HG03571 (cell line): ENCODE measurements at regions not wholly inside any gene's neighbourhood (a gene's known extent, or its start where the extent isn't known, plus 50 kb on each side); places are given as distances from the start of the nearest gene placed in this dataset.
"Not testable (repeated sequence)": the region's sequence is repeated elsewhere in the genome, so short reads cannot be mapped to it uniquely, and the experiment has no call there.

Experiments
- ATAC-seq: cut with Tn5 transposase; IDR thresholded peaks from one replicate; pipeline ENCODE4 v1.9.1; 2021; ENCODE audit not compliant: unreplicated experiment

- ATAC-seq = no peak
Observed at GRCh38 chr5:74462356-74462755, 178.2 kb downstream of the ENC1 start.

- ATAC-seq = no peak
Observed at GRCh38 chr5:74461251-74461650, 179.3 kb downstream of the ENC1 start.

DNA sequence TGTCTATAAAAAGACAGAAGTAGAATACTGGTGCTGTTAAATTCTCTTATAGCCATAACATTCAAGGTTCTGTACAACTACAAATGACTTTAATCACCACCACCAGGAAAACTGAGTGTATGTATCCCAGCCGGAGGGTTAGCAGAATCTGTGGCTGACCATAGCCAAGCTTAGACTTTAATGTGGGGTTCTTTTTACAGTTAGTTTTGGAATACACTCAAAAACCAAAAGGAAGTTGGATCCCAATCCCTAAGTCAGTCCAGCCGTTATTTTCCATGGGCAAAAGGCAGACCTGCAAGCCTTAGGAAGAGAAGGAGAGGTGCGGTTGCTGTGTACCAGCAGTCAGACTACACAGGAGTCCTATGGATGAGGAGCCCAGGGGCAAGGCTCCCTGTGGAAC is 179.8 kb downstream of the ENC1 start:
- no peak for ATAC-seq

- ATAC-seq = no peak
Observed at GRCh38 chr5:74459984-74460383, 180.5 kb downstream of the ENC1 start.

DNA sequence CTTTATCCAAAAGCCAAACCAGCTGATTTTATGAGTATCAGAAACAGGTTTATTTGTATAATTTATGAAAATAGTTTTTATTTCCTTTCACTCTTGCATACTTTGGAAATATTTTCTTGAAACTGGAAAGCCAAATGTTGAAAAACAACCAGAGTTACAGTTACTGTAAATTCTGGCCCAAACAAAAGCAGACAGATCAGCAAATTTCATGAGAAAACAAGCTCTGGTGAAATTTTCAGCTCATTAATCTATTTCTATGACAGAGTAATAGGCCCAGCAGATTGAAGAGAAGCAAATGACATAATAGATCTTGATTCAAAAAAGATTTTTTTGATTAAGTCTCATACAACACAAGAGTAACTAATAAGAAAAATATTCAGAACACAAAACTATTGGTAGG is 182.7 kb downstream of the ENC1 start:
- no peak for ATAC-seq

- ATAC-seq = no peak
Observed at GRCh38 chr5:74454263-74455030, 186.1 kb downstream of the ENC1 start.

DNA sequence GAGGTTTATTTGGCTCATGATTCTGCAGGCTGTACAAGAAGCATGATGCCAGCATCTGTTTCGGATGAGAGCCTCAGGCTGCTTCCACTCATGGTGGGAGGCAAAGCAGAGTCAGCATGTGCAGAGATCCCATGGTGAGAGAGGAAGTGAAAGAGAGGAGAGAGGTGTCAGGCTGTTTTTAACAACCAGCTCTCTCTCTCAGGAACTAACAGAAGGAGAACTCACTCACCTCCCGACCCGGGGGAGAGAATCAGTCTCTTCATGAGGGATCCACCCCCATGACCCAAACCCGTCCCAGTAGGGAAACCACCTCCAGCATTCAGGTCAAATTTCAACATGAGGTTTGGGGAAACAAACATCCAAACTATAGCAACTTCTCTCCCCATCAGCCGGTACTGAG is 187.7 kb downstream of the ENC1 start:
- ATAC-seq = no peak

DNA sequence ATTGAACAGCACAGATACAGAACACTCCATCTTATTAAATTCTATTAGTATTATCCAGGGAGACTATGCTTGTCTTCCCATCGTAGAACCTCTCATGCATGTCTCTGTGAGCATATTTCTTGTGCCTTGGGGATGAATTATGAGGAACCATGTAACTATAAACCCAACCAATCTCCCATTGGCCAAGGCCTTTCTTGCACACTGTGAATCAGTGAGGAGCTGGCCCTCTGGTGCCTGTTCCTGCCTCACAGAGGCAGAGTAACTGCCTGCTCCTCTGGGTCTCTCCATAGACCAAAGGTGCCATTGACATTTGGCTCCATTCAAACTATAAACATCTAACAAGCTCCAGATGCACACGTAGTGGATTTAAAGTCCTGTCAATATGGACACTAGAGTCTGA is 190.4 kb downstream of the ENC1 start:
- no peak for ATAC-seq

DNA sequence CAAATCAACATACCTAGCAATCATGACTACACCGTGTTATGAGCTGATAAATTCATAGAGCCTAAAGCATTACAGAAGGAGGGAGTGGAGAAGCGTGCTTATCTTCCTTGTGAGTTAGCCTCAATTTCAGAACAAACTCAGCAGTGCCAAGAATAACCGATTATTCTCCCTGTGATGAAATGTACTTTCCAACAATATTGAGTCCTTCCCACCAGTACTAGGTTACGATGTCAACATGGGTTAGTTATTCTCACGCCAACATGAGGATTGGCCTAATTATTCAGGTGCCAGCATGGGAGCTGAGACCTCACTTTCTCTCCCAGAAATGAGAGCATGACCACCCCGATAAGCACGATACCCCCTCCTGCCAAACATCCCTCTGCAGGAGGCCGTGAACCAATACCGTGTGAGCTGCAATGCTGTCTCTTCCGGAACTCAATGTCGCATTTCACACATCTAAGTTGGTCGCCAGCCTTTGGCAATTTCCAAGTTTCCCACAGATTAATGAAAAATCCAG is 193.7 kb downstream of the ENC1 start:
- no peak for ATAC-seq

DNA sequence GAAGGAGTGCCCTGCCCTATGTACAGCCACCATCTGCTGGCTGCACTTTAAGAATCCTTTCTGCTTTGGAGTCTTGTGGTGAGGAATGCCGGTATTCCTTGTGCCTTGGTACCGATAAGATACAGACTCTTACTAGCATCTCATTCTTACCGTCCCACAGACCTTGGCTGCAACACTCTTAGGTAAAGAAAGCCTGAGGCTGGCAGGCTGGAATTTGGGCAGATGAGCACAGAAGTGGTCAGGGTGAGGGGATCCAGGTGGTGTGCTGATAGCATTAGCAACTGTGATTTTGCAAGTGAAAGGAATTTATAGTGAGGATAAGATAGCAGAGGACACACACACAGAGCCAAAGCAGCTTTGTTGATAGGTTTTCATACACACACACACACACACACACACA is 198.1 kb downstream of the ENC1 start:
- no peak for ATAC-seq

GRCh38 chr5:74441616-74442015 is 198.9 kb downstream of the ENC1 start:
- ATAC-seq = no peak

GRCh38 chr5:74440341-74440740 is 200.2 kb downstream of the ENC1 start:
- no peak for ATAC-seq

DNA sequence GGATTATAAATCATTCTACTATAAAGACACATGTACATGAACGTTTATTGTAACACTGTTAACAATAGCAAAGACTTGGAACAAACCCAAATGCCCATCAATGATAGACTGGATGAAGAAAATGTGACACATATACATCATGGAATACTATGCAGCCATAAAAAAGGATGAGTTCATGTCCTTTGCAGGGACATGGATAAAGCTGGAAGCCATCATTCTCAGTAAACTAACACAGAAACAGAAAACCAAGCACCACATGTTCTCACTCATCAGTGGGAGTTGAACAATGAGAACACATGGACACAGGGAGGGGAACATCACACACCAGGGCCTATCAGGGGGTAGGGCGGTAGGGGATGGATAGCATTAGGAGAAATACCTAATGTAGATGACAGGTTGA is 202.7 kb downstream of the ENC1 start:
- not testable (repeated sequence) for ATAC-seq

- no peak for ATAC-seq
Observed at GRCh38 chr5:74433896-74434829, 206.4 kb downstream of the ENC1 start.

- ATAC-seq = no peak
Observed at GRCh38 chr5:74433255-74433895, 207.2 kb downstream of the ENC1 start.

- ATAC-seq = no peak
Observed at GRCh38 chr5:74432721-74433120, 207.8 kb downstream of the ENC1 start.

GRCh38 chr5:74432216-74432615 is 208.3 kb downstream of the ENC1 start:
- ATAC-seq = no peak

GRCh38 chr5:74431290-74431669 is 209.2 kb downstream of the ENC1 start:
- no peak for ATAC-seq

DNA sequence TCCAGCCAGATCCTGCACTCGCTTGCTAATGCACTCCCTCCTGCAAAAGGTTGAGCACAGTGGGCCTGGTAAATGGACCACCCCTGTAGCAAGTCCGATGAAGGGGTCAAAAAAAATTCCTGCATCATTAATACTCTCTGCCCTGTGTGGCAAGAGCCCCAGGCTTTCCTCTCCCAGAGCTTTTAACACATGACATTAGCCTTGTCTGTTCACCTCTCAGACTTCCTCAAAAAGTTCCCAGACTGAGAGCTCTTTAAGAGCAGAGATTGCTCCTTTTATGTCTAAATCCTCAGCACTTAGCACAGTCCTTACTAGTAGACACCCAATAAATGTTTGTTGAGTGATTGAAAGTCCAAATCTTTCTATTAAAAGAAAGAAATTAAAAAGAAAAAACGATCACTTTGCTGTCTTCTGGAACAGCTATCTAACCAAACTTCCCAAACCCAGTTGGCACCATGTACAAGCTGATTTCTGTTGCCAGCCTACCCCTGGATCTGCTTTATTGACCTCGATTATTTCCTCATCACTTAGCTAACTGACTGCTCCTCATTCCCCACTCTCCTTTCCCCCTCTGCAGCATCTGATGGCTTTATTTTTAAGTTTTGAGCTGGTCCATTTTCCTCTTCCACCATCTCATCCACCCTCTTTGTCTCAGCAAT is 209.8 kb downstream of the ENC1 start:
- no peak for ATAC-seq

- ATAC-seq = no peak
Observed at GRCh38 chr5:74429495-74429894, 211.0 kb downstream of the ENC1 start.

DNA sequence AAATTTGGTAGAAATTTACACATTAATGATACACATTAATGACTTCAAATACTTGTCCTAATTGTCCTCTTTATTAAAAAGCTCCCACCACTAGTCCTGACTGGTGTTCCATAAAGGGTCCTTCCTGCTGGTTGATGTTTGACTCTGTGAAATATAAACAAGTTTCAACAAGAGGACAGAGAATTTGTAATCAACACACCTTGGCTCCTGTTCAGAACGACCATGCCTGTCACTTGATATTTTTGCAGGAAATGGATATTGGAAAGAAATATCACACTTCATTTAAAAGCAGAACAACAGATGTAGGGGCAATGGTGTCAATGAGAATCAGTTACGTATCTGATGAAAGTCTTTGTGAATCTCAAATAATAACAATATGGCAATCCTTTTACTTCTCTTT is 211.7 kb downstream of the ENC1 start:
- no peak for ATAC-seq
